ENCODE measurements at regions not wholly inside any gene's neighbourhood (a gene's known extent, or its start where the extent isn't known, plus 50 kb on each side); places are given as distances from the start of the nearest gene placed in this dataset.

- Mint-ChIP-seq H3K27ac (ENCODE audit: unreplicated experiment) (no peak overlapping the region), H3K27me3 (ENCODE audit: low read depth) (no peaks in the 10 kb centered on the region), H3K4me1 (peaks cover 9% of the 10 kb centered on the region), H3K4me3 (no peak overlapping the region), H3K36me3 (ENCODE audit: low read depth) (no peaks in the 10 kb centered on the region), H3K9me3 (no peaks in the 10 kb centered on the region)
- TF ChIP-seq CTCF (conservative IDR thresholded peaks at IDR 0.05) = no peak
- no peak for DNase-seq (ENCODE audit: low read depth, low spot score)
Measured at GRCh38 chr6:23088761-23089160, 519.4 kb downstream of the HDGFL1 start.

GRCh38 chr6:23089981-23090380, 520.6 kb downstream of the HDGFL1 start:
- no peaks in the 10 kb centered on the region for H3K27me3 Mint-ChIP-seq (ENCODE audit: low read depth)
- peaks cover 8% of the 10 kb centered on the region for H3K9me3 Mint-ChIP-seq
- peaks cover 1% of the 10 kb centered on the region for H3K36me3 Mint-ChIP-seq (ENCODE audit: low read depth)
- H3K4me3 Mint-ChIP-seq = no peak overlapping the region
- no peak for DNase-seq (ENCODE audit: low read depth, low spot score)
- no peak overlapping the region for H3K27ac Mint-ChIP-seq (ENCODE audit: unreplicated experiment)
- H3K4me1 Mint-ChIP-seq = peaks cover 6% of the 10 kb centered on the region
- TF ChIP-seq CTCF (conservative IDR thresholded peaks at IDR 0.05) = no peak

- Mint-ChIP-seq H3K36me3 (ENCODE audit: low read depth) (peaks cover 8% of the 10 kb centered on the region), H3K4me1 (peaks cover 6% of the 10 kb centered on the region), H3K27me3 (ENCODE audit: low read depth) (no peaks in the 10 kb centered on the region), H3K9me3 (peaks cover 15% of the 10 kb centered on the region), H3K27ac (ENCODE audit: unreplicated experiment) (no peak overlapping the region), H3K4me3 (no peak overlapping the region)
- DNase-seq (ENCODE audit: low read depth, low spot score) = no peak
- TF ChIP-seq CTCF (conservative IDR thresholded peaks at IDR 0.05) = no peak
Measured at GRCh38 chr6:23091795-23092194, 522.4 kb downstream of the HDGFL1 start.

GRCh38 chr6:23096876-23097275, 527.5 kb downstream of the HDGFL1 start:
- peaks cover 16% of the 10 kb centered on the region for H3K36me3 Mint-ChIP-seq (ENCODE audit: low read depth)
- no peaks in the 10 kb centered on the region for H3K27me3 Mint-ChIP-seq (ENCODE audit: low read depth)
- H3K27ac Mint-ChIP-seq (ENCODE audit: unreplicated experiment) = no peak overlapping the region
- H3K4me1 Mint-ChIP-seq = no peaks in the 10 kb centered on the region
- no peak overlapping the region for H3K4me3 Mint-ChIP-seq
- DNase-seq (ENCODE audit: low read depth, low spot score) = no peak
- TF ChIP-seq CTCF (conservative IDR thresholded peaks at IDR 0.05) = no peak
- H3K9me3 Mint-ChIP-seq = peaks cover 21% of the 10 kb centered on the region

- peaks cover 17% of the 10 kb centered on the region for H3K36me3 Mint-ChIP-seq (ENCODE audit: low read depth)
- no peak overlapping the region for H3K4me3 Mint-ChIP-seq
- DNase-seq (ENCODE audit: low read depth, low spot score) = no peak
- peaks cover 23% of the 10 kb centered on the region for H3K9me3 Mint-ChIP-seq
- H3K4me1 Mint-ChIP-seq = no peaks in the 10 kb centered on the region
- H3K27me3 Mint-ChIP-seq (ENCODE audit: low read depth) = no peaks in the 10 kb centered on the region
- TF ChIP-seq CTCF (conservative IDR thresholded peaks at IDR 0.05) = no peak
- no peak overlapping the region for H3K27ac Mint-ChIP-seq (ENCODE audit: unreplicated experiment)
Measured at GRCh38 chr6:23097566-23097965, 528.2 kb downstream of the HDGFL1 start.

- no peak for DNase-seq (ENCODE audit: low read depth, low spot score)
- Mint-ChIP-seq H3K9me3 (peaks cover 29% of the 10 kb centered on the region), H3K27ac (ENCODE audit: unreplicated experiment) (no peak overlapping the region), H3K4me1 (no peaks in the 10 kb centered on the region), H3K4me3 (no peak overlapping the region), H3K27me3 (ENCODE audit: low read depth) (no peaks in the 10 kb centered on the region), H3K36me3 (ENCODE audit: low read depth) (peaks cover 23% of the 10 kb centered on the region)
- no peak for TF ChIP-seq CTCF (conservative IDR thresholded peaks at IDR 0.05)
Measured at GRCh38 chr6:23106951-23107350, 537.6 kb downstream of the HDGFL1 start.
